ENCODE measurements at regions not wholly inside any gene's neighbourhood (a gene's known extent, or its start where the extent isn't known, plus 50 kb on each side); places are given as distances from the start of the nearest gene placed in this dataset.

DNA sequence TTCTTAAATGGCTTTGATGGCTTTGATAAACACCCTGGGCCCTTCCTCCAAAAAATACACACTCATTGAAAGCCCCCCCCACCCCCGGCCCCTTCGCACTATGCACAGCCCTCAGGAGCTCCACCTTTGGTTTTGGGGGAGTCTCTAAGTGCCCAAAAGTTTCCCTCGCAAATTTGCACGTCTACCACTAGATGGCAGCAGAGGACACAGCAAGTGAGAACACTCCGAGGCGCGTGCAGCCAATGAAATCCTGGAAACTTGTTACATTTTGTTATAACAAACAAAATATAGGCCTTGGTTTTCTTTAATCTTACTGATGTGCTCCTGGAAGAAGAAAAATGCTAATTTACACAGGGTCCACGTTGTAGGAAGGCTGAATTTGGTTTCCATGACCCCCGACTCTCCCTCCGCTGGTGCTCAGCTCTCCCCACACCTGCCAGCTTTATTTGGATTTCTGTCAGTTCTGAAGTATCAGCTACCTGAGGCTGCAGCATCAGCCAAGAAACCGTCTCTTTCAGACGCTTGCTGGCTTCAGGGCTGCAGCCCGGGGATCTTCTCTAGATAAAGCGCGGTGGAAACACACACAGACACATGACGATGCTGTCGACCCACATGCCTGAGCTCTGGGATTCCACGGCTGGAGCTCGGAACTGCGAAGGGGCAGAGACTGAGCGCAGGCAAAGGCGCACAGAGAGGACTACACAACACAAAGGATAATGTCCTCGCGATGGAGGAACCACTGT, 148.3 kb upstream of the RPS6KA2 start:
- TF ChIP-seq, protein P1, sequence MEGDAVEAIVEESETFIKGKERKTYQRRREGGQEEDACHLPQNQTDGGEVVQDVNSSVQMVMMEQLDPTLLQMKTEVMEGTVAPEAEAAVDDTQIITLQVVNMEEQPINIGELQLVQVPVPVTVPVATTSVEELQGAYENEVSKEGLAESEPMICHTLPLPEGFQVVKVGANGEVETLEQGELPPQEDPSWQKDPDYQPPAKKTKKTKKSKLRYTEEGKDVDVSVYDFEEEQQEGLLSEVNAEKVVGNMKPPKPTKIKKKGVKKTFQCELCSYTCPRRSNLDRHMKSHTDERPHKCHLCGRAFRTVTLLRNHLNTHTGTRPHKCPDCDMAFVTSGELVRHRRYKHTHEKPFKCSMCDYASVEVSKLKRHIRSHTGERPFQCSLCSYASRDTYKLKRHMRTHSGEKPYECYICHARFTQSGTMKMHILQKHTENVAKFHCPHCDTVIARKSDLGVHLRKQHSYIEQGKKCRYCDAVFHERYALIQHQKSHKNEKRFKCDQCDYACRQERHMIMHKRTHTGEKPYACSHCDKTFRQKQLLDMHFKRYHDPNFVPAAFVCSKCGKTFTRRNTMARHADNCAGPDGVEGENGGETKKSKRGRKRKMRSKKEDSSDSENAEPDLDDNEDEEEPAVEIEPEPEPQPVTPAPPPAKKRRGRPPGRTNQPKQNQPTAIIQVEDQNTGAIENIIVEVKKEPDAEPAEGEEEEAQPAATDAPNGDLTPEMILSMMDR (IDR thresholded peaks at IDR 0.05), result peak in 1 of 3 donors; percentile 36
- no peak for TF ChIP-seq POLR2A (IDR thresholded peaks at IDR 0.05)
